OCI-LY3 (cell line): ENCODE measurements at regions not wholly inside any gene's neighbourhood (a gene's known extent, or its start where the extent isn't known, plus 50 kb on each side); places are given as distances from the start of the nearest gene placed in this dataset.

ENCODE experiments used
- EZH2phosphoT487 ChIP-seq: fragments of 200-600 bp; shearing (Covaris generic); IDR thresholded peaks from 2 replicates; pipeline ENCODE4 v1.6.1; 2018; ENCODE audit warnings: antibody characterized with exemption, mixed run types, low read depth
- TF ChIP-seq, protein P1 (sequence below): fragments of 200-600, 300-600 bp; sonication (generic); IDR thresholded peaks from 2 replicates; pipeline ENCODE4 v1.5.1; 2014; ENCODE audit warnings: antibody characterized with exemption, low read length, low read depth

DNA sequence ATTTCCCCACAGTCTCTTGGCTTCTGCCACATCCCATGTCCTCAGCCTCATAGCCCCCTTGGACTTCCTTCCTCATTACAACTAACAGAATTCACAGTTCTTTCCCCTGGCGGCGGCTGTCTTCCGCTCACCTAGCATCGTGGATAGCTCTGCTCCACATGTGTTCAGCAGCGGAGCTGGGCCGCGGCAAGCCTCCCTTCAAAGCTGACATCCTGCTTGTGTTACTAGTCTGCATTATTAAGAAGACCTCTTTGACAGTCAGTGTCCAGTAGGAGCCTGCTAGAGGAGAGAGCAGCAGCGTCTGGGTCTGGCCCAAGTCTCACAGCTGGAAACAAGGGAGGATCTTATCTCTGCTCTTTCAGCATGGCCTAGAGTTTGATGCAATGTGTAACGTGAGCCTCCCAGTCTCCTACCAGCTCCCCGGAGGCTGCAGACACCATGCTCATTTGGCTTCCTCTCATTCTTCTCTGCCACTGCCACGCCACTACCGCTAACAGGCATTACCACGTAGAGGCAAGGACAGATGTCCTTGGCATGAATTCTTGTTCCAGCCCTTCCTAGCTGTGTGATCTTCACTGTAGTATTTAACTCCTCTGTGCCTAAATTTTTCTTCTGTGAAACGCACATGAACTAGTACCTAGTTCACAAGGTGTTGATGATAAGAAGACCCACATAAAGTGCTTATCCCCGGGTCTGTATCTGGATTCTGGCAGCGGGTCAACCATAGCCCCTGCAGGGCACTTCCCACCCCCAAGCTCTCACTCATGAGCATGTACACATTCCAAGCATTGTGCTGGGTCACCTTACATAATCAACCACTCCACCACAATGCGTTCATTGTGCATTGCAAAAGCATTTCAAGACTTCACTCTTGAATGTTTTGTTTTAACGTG, 107.1 kb upstream of the BACH2 start:
- TF ChIP-seq, protein P1, sequence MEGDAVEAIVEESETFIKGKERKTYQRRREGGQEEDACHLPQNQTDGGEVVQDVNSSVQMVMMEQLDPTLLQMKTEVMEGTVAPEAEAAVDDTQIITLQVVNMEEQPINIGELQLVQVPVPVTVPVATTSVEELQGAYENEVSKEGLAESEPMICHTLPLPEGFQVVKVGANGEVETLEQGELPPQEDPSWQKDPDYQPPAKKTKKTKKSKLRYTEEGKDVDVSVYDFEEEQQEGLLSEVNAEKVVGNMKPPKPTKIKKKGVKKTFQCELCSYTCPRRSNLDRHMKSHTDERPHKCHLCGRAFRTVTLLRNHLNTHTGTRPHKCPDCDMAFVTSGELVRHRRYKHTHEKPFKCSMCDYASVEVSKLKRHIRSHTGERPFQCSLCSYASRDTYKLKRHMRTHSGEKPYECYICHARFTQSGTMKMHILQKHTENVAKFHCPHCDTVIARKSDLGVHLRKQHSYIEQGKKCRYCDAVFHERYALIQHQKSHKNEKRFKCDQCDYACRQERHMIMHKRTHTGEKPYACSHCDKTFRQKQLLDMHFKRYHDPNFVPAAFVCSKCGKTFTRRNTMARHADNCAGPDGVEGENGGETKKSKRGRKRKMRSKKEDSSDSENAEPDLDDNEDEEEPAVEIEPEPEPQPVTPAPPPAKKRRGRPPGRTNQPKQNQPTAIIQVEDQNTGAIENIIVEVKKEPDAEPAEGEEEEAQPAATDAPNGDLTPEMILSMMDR, result no peak
- TF ChIP-seq EZH2phosphoT487, result no peak
